ENCODE measurements at regions not wholly inside any gene's neighbourhood (a gene's known extent, or its start where the extent isn't known, plus 50 kb on each side); places are given as distances from the start of the nearest gene placed in this dataset.
"Not testable (repeated sequence)": the region's sequence is repeated elsewhere in the genome, so short reads cannot be mapped to it uniquely, and the experiment has no call there.

- TF ChIP-seq EP300, RFX5, CTCF (IDR thresholded peaks at IDR 0.05): not testable (repeated sequence)
Measured at GRCh38 chr10:22079921-22080320, 76.4 kb upstream of the DNAJC1 start.

Measured in A549 (cell line).